ENCODE measurements at regions not wholly inside any gene's neighbourhood (a gene's known extent, or its start where the extent isn't known, plus 50 kb on each side); places are given as distances from the start of the nearest gene placed in this dataset.

- intact Hi-C loops (cut with DNase I): no loop called here
These were observed 1672.3 kb downstream of the ARAP2 start for GRCh38 chr4:34572026-34572425.

GRCh38 chr4:34615315-34615714 is 1629.0 kb downstream of the ARAP2 start:
- Histone ChIP-seq H3K4me1 (ENCODE audit: control insufficient read depth in 2 of 3, insufficient read depth in 2 of 3, low read depth in 1 of 3, low read length in 3 of 3) (no peaks in the 10 kb centered on the region), H3K9me3 (ENCODE audit: control insufficient read depth in 2 of 3, insufficient read depth in 1 of 3, low read length in 3 of 3) (no peaks in the 10 kb centered on the region), H3K36me3 (ENCODE audit: control insufficient read depth in 2 of 3, insufficient read depth in 3 of 3, low read length in 3 of 3) (no peaks in the 10 kb centered on the region), H3K4me3 (ENCODE audit: low read length in 3 of 3) (no peak overlapping the region), H3K9ac (ENCODE audit: low read length in 3 of 3) (no peak overlapping the region), H3K27me3 (ENCODE audit: control insufficient read depth, insufficient read depth, low read length) (no peaks in the 10 kb centered on the region), H3K27ac (ENCODE audit: low read depth in 2 of 2, low read length in 2 of 2) (no peak overlapping the region)
- intact Hi-C loops (cut with DNase I): no loop called here
- TF ChIP-seq CTCF (IDR thresholded peaks at IDR 0.05; ENCODE audit: borderline replicate concordance, extremely low read depth, insufficient read depth): no peak
- FAIRE-seq (no peak), DNase-seq (no peak)

More at GRCh38 chr4:34572026-34572425, 1672.3 kb downstream of the ARAP2 start:
- H3K27me3 ChIP-seq (ENCODE audit: control insufficient read depth, insufficient read depth, low read length): no peaks in the 10 kb centered on the region
- FAIRE-seq (no peak), DNase-seq (no peak)
- no peaks in the 10 kb centered on the region for H3K36me3 ChIP-seq (ENCODE audit: control insufficient read depth in 2 of 3, insufficient read depth in 3 of 3, low read length in 3 of 3)
- no peak overlapping the region for H3K9ac ChIP-seq (ENCODE audit: low read length in 3 of 3)
- no peak overlapping the region for H3K27ac ChIP-seq (ENCODE audit: low read depth in 2 of 2, low read length in 2 of 2)
- H3K9me3 ChIP-seq (ENCODE audit: control insufficient read depth in 2 of 3, insufficient read depth in 1 of 3, low read length in 3 of 3): no peaks in the 10 kb centered on the region
- no peak for TF ChIP-seq CTCF (IDR thresholded peaks at IDR 0.05; ENCODE audit: borderline replicate concordance, extremely low read depth, insufficient read depth)
- no peak overlapping the region for H3K4me3 ChIP-seq (ENCODE audit: low read length in 3 of 3)
- H3K4me1 ChIP-seq (ENCODE audit: control insufficient read depth in 2 of 3, insufficient read depth in 2 of 3, low read depth in 1 of 3, low read length in 3 of 3): no peaks in the 10 kb centered on the region

- H3K9me3 ChIP-seq (ENCODE audit: control insufficient read depth in 2 of 3, insufficient read depth in 1 of 3, low read length in 3 of 3): no peaks in the 10 kb centered on the region
- H3K9ac ChIP-seq (ENCODE audit: low read length in 3 of 3): no peak overlapping the region
- FAIRE-seq (no peak), DNase-seq (peak in 3 of 5 donors; percentile 24 to 78 (median 77))
- H3K4me1 ChIP-seq (ENCODE audit: control insufficient read depth in 2 of 3, insufficient read depth in 2 of 3, low read depth in 1 of 3, low read length in 3 of 3): no peaks in the 10 kb centered on the region
- intact Hi-C loops (cut with DNase I): no loop called here
- H3K27ac ChIP-seq (ENCODE audit: low read depth in 2 of 2, low read length in 2 of 2): no peak overlapping the region
- peak overlapping the region in 1 of 3 donors; percentile 40 for H3K4me3 ChIP-seq (ENCODE audit: low read length in 3 of 3)
- no peaks in the 10 kb centered on the region for H3K27me3 ChIP-seq (ENCODE audit: control insufficient read depth, insufficient read depth, low read length)
- no peak for TF ChIP-seq CTCF (IDR thresholded peaks at IDR 0.05; ENCODE audit: borderline replicate concordance, extremely low read depth, insufficient read depth)
- H3K36me3 ChIP-seq (ENCODE audit: control insufficient read depth in 2 of 3, insufficient read depth in 3 of 3, low read length in 3 of 3): no peaks in the 10 kb centered on the region
These were observed 1624.7 kb downstream of the ARAP2 start for GRCh38 chr4:34619531-34620162.

GRCh38 chr4:34628471-34628870 is 1615.8 kb downstream of the ARAP2 start:
- Histone ChIP-seq H3K4me1 (ENCODE audit: control insufficient read depth in 2 of 3, insufficient read depth in 2 of 3, low read depth in 1 of 3, low read length in 3 of 3) (no peaks in the 10 kb centered on the region), H3K9me3 (ENCODE audit: control insufficient read depth in 2 of 3, insufficient read depth in 1 of 3, low read length in 3 of 3) (peaks cover 0 to 3% (median 2%) of the 10 kb centered on the region in 3 donors), H3K27me3 (ENCODE audit: control insufficient read depth, insufficient read depth, low read length) (no peaks in the 10 kb centered on the region), H3K27ac (ENCODE audit: low read depth in 2 of 2, low read length in 2 of 2) (no peak overlapping the region), H3K4me3 (ENCODE audit: low read length in 3 of 3) (no peak overlapping the region), H3K9ac (ENCODE audit: low read length in 3 of 3) (no peak overlapping the region), H3K36me3 (ENCODE audit: control insufficient read depth in 2 of 3, insufficient read depth in 3 of 3, low read length in 3 of 3) (no peaks in the 10 kb centered on the region)
- DNase-seq: no peak
- no peak for TF ChIP-seq CTCF (IDR thresholded peaks at IDR 0.05; ENCODE audit: borderline replicate concordance, extremely low read depth, insufficient read depth)
- FAIRE-seq: no peak
- intact Hi-C loops (cut with DNase I): no loop called here

Measured in kidney (tissue), 13 donors.